Motor neuron (in vitro differentiated cells): ENCODE measurements at regions not wholly inside any gene's neighbourhood (a gene's known extent, or its start where the extent isn't known, plus 50 kb on each side); places are given as distances from the start of the nearest gene placed in this dataset.

Source experiments
- ATAC-seq, 8 experiments: fragments of 200-7000 bp; cut with Tn5 transposase; replicated peaks in 6 of 8; 2 replicates each; pipeline ENCODE4 v1.8.0; 2021; ENCODE audit warnings: mild to moderate bottlenecking in 8 of 8, moderate library complexity in 8 of 8
- H3K27ac ChIP-seq, 2 donors: fragments of 250-450 bp; sonication (Bioruptor Pico); 2 replicates each; pipeline ENCODE4 v1.9.0; 2021; ENCODE audit warnings: antibody characterized with exemption in 2 of 2, mild to moderate bottlenecking in 2 of 2, moderate library complexity in 1 of 2
- H3K4me1 ChIP-seq, 2 donors: fragments of 250-450 bp; sonication (Bioruptor Pico); replicated peaks in 1 of 2; 2 replicates each; pipeline ENCODE4 v1.6.1; 2021; ENCODE audit warnings: antibody characterized with exemption in 2 of 2, mild to moderate bottlenecking in 2 of 2, moderate library complexity in 1 of 2
- H3K4me3 ChIP-seq, 5 donors: fragments of 250-450 bp; sonication (Bioruptor Pico); 2 replicates each; pipeline ENCODE4 v1.9.0; 2021; ENCODE audit warnings: antibody characterized with exemption in 5 of 5, mild to moderate bottlenecking in 5 of 5, moderate library complexity in 4 of 5
- WGBS, 10 experiments: fragments of 450-650 bp; shearing (Covaris generic); methylation state at CpG; one replicate each; pipeline ENCODE4 v1.0.0; 2022; 5-methylcytosine and 5-hydroxymethylcytosine counted together
- in situ Hi-C, 9 experiments: fragments of 400-800 bp; cut with MboI; loops; one replicate each; pipeline ENCODE4 v1.15.0; 2021; ENCODE audit warnings: low sequenced_read_pairs in 9 of 9, low pct_unique_long_range_greater_than_20kb in 2 of 9; ENCODE audit not compliant: unreplicated experiment in 9 of 9

- no peak overlapping the region for H3K27ac ChIP-seq
- peak in 5 of 8 experiments; percentile 6 to 41 (median 17) for ATAC-seq
- WGBS, 10 experiments = 50 to 80% (median 60%) methylated on average over 1 to 2 of the region's 5 CpGs; no CpG with 5 or more reads in 7 of the 10 experiments
- no peak overlapping the region for H3K4me3 ChIP-seq
- in situ Hi-C loops = no loop called here
- peaks cover 20 to 28% of the 10 kb centered on the region in 2 donors for H3K4me1 ChIP-seq
These were observed 133.2 kb downstream of the MRPL14 start for GRCh38 chr6:43993881-43994523.

DNA sequence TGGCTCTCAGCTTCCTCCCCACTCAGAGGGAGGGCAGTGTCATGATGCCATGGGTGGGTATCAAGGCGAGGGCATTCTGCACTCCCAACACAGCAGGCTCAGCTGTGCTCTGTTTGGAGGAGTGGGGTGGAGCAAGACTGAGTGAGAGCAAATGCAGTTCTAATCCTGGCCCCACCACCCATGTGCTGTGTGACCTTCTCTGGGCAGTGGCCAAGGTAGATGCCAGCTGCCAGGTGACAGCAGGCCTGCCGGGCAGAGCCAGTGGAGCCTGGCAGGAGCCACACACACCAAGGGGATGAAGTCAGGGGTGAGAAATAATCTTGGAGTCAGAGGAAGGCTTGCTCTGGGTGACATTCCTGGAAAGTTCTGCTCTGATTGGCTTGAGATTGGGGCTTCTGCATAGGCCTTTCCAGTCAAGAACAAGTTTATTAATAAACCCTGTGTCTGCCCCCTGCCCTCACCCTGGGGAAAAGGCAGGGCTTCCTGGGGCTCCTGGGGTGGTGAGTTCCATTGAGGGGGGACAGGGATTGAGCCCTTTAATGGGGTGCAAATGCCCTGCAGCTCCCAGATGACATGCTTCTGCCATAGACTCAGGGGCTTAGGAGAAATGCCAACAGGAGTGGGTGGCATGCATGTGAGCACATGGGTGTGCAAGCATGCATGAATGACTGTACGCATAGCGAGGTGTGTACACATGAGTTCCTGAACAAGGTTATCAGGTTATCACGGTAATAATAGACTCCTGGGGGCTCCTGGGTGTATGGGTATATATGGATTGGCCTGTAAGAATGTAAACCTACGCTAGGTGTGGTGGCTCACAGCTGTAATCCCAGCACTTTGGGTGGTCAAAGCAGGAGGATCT lies 134.2 kb downstream of the MRPL14 start:
- WGBS, 10 experiments = 69 to 100% (median 92%) methylated on average over 2 to 4 of the region's 6 CpGs; no CpG with 5 or more reads in 4 of the 10 experiments
- H3K4me1 ChIP-seq = peaks cover 20 to 27% of the 10 kb centered on the region in 2 donors
- ATAC-seq = no peak
- in situ Hi-C loops = no loop called here
- H3K27ac ChIP-seq = no peak overlapping the region
- H3K4me3 ChIP-seq = no peak overlapping the region

- H3K4me1 ChIP-seq = peaks cover 20 to 27% of the 10 kb centered on the region in 2 donors
- ATAC-seq = no peak
- in situ Hi-C loops = no loop called here
- H3K4me3 ChIP-seq = no peak overlapping the region
- H3K27ac ChIP-seq = no peak overlapping the region
- WGBS, 10 experiments = 78 to 100% (median 100%) methylated on average over 1 to 4 of the region's 4 CpGs; no CpG with 5 or more reads in 5 of the 10 experiments
These were observed 135.1 kb downstream of the MRPL14 start for GRCh38 chr6:43992126-43992663.

GRCh38 chr6:43990627-43991619 lies 136.3 kb downstream of the MRPL14 start:
- H3K4me3 ChIP-seq = no peak overlapping the region
- peaks cover 20 to 27% of the 10 kb centered on the region in 2 donors for H3K4me1 ChIP-seq
- in situ Hi-C loops = no loop called here
- peak; percentile 58 to 87 (median 85) for ATAC-seq
- H3K27ac ChIP-seq = peak overlapping the region; percentile 30 to 35
- WGBS, 10 experiments = 0 to 100% (median 70%) methylated on average over 1 to 6 of the region's 18 CpGs; no CpG with 5 or more reads in 4 of the 10 experiments

GRCh38 chr6:43990275-43990626 lies 137.0 kb downstream of the MRPL14 start:
- in situ Hi-C loops = no loop called here
- peak in 3 of 8 experiments; percentile 5 to 30 (median 19) for ATAC-seq
- WGBS, 10 experiments = 42 to 60% methylated on average over 1 to 3 of the region's 9 CpGs; no CpG with 5 or more reads in 8 of the 10 experiments
- Histone ChIP-seq H3K27ac (peak overlapping the region; percentile 30 to 35), H3K4me3 (no peak overlapping the region), H3K4me1 (peaks cover 20 to 30% of the 10 kb centered on the region in 2 donors)

GRCh38 chr6:43989581-43990146 lies 137.6 kb downstream of the MRPL14 start:
- in situ Hi-C loops = no loop called here
- 82% methylated on average over 3 of the region's 10 CpGs; no CpG with 5 or more reads in 9 of the 10 experiments for WGBS, 10 experiments
- no peak overlapping the region for H3K4me3 ChIP-seq
- no peak for ATAC-seq
- H3K4me1 ChIP-seq = peaks cover 20 to 30% of the 10 kb centered on the region in 2 donors
- H3K27ac ChIP-seq = no peak overlapping the region

GRCh38 chr6:43988801-43989200 lies 138.5 kb downstream of the MRPL14 start:
- ATAC-seq = no peak
- Histone ChIP-seq H3K4me3 (no peak overlapping the region), H3K27ac (no peak overlapping the region), H3K4me1 (peaks cover 15 to 26% of the 10 kb centered on the region in 2 donors)
- WGBS, 10 experiments = 63 to 90% (median 71%) methylated on average over 1 to 3 of the region's 3 CpGs
- in situ Hi-C loops = no loop called here

GRCh38 chr6:43987838-43988439 lies 139.3 kb downstream of the MRPL14 start:
- ATAC-seq = no peak
- H3K27ac ChIP-seq = no peak overlapping the region
- in situ Hi-C loops = no loop called here
- peaks cover 17 to 28% of the 10 kb centered on the region in 2 donors for H3K4me1 ChIP-seq
- WGBS, 10 experiments = 87 to 100% (median 92%) methylated on average over 1 to 4 of the region's 7 CpGs; no CpG with 5 or more reads in 4 of the 10 experiments
- no peak overlapping the region for H3K4me3 ChIP-seq

GRCh38 chr6:43986177-43986825 lies 141.0 kb downstream of the MRPL14 start:
- Histone ChIP-seq H3K4me1 (peaks cover 15 to 26% of the 10 kb centered on the region in 2 donors), H3K4me3 (no peak overlapping the region), H3K27ac (no peak overlapping the region)
- in situ Hi-C loops = no loop called here
- ATAC-seq = no peak
- WGBS, 10 experiments = 72 to 100% (median 83%) methylated on average over 1 to 2 of the region's 7 CpGs; no CpG with 5 or more reads in 5 of the 10 experiments

DNA sequence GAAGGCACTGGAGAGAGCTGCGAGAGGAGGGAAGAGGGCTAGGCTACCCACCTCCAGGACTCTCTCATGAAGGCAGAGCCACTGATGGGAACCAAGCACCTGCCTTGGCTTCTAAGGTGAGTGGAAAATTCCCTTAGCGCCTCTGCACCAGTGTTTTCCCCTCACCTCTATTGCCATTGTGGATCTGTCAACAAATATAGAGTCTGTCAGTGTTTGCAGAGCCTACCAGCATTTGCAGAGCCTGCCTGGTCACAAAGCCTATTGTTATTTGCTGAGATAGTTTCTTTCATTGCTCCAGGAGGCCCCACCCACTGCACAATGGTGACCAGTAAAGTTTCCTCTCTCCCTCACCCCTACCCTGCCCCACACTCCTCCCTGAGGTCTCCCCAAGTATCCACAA lies 141.9 kb downstream of the MRPL14 start:
- in situ Hi-C loops = no loop called here
- Histone ChIP-seq H3K27ac (no peak overlapping the region), H3K4me3 (no peak overlapping the region), H3K4me1 (peaks cover 6 to 16% of the 10 kb centered on the region in 2 donors)
- 60 to 100% (median 88%) methylated on average over 1 of the region's 2 CpGs; no CpG with 5 or more reads in 5 of the 10 experiments for whole genome bisulfite sequencing, 10 experiments
- peak in 5 of 8 experiments; percentile 6 to 31 (median 20) for ATAC-seq
